ENCODE measurements at regions not wholly inside any gene's neighbourhood (a gene's known extent, or its start where the extent isn't known, plus 50 kb on each side); places are given as distances from the start of the nearest gene placed in this dataset.
A peak's percentile ranks its signal among the peaks of the same experiment; 100 is the strongest.

GRCh38 chr3:86282106-86282787, 708.7 kb downstream of the VGLL3 start:
- no peak for DNase-seq (ENCODE audit: low spot score)

GRCh38 chr3:86269364-86270155, 721.4 kb downstream of the VGLL3 start:
- DNase-seq (ENCODE audit: low spot score), result no peak

GRCh38 chr3:86257955-86258641, 732.9 kb downstream of the VGLL3 start:
- DNase-seq (ENCODE audit: low spot score), result no peak

- DNase-seq (ENCODE audit: low spot score), result no peak
These were observed 736.5 kb downstream of the VGLL3 start for GRCh38 chr3:86254480-86254879.

- no peak for DNase-seq (ENCODE audit: low spot score)
These were observed 739.2 kb downstream of the VGLL3 start for GRCh38 chr3:86251781-86252180.

- no peak for DNase-seq (ENCODE audit: low spot score)
These were observed 741.1 kb downstream of the VGLL3 start for GRCh38 chr3:86249833-86250232.

- peak; percentile 8 for DNase-seq (ENCODE audit: low spot score)
These were observed 745.6 kb downstream of the VGLL3 start for GRCh38 chr3:86245360-86245759.

GRCh38 chr3:86244905-86245304, 746.0 kb downstream of the VGLL3 start:
- no peak for DNase-seq (ENCODE audit: low spot score)

- DNase-seq (ENCODE audit: low spot score), result no peak
These were observed 751.0 kb downstream of the VGLL3 start for GRCh38 chr3:86239946-86240345.

GRCh38 chr3:86234506-86235254, 756.3 kb downstream of the VGLL3 start:
- no peak for DNase-seq (ENCODE audit: low spot score)

- DNase-seq (ENCODE audit: low spot score), result no peak
These were observed 760.2 kb downstream of the VGLL3 start for GRCh38 chr3:86230762-86231161.

- DNase-seq (ENCODE audit: low spot score), result no peak
These were observed 761.2 kb downstream of the VGLL3 start for GRCh38 chr3:86229775-86230094.

GRCh38 chr3:86229086-86229774, 761.7 kb downstream of the VGLL3 start:
- DNase-seq (ENCODE audit: low spot score), result no peak

GRCh38 chr3:86228101-86228500, 762.8 kb downstream of the VGLL3 start:
- no peak for DNase-seq (ENCODE audit: low spot score)

- DNase-seq (ENCODE audit: low spot score), result no peak
These were observed 765.5 kb downstream of the VGLL3 start for GRCh38 chr3:86225461-86225860.

GRCh38 chr3:86221601-86222000, 769.3 kb downstream of the VGLL3 start:
- DNase-seq (ENCODE audit: low spot score), result no peak

GRCh38 chr3:86208772-86209171, 782.2 kb downstream of the VGLL3 start:
- DNase-seq (ENCODE audit: low spot score), result no peak

- no peak for DNase-seq (ENCODE audit: low spot score)
These were observed 808.3 kb downstream of the VGLL3 start for GRCh38 chr3:86182606-86183005.

GRCh38 chr3:86180696-86181095, 810.3 kb downstream of the VGLL3 start:
- peak; percentile 16 for DNase-seq (ENCODE audit: low spot score)

- DNase-seq (ENCODE audit: low spot score), result no peak
These were observed 812.9 kb downstream of the VGLL3 start for GRCh38 chr3:86178095-86178494.

- no peak for DNase-seq (ENCODE audit: low spot score)
These were observed 814.5 kb downstream of the VGLL3 start for GRCh38 chr3:86176445-86176784.
